Upper lobe of left lung (tissue), 4 donors: ENCODE measurements at regions not wholly inside any gene's neighbourhood (a gene's known extent, or its start where the extent isn't known, plus 50 kb on each side); places are given as distances from the start of the nearest gene placed in this dataset.

ENCODE experiments used
- EP300 ChIP-seq, 4 donors: sonication (generic); formaldehyde crosslinking; IDR thresholded peaks; one replicate each; pipeline ENCODE4 v1.5.1; 2017; ENCODE audit warnings: antibody characterized with exemption in 4 of 4, control low read depth in 2 of 4
- TF ChIP-seq, protein P1 (sequence below), 6 experiments: fragments of 450-650 bp in 4 of 6; fragments of 200-600 bp in 2 of 6; sonication (generic) in 2 of 6; IDR thresholded peaks; one replicate each; pipeline ENCODE4 v1.5.1; 2016 to 2019; ENCODE audit warnings: antibody characterized with exemption in 6 of 6

DNA sequence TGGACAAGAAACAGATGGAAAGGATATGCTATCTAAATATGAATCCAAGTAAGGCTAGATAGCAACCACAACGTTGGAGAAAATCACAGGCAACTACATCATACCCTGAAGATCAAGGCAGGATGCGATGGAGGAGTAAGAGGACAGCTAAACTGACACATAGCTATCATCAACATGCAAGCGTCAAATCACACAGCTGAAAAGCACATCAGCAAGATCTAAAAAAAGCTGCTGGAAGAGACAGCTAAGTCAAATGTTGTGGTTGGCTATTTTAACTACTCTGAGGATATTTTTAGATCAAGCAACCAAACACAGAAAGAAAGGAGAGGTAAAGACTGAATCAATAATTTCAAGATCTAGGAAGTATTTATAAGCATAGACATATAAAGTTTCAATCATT, 466.9 kb downstream of the BRD1 start:
- TF ChIP-seq, protein P1, sequence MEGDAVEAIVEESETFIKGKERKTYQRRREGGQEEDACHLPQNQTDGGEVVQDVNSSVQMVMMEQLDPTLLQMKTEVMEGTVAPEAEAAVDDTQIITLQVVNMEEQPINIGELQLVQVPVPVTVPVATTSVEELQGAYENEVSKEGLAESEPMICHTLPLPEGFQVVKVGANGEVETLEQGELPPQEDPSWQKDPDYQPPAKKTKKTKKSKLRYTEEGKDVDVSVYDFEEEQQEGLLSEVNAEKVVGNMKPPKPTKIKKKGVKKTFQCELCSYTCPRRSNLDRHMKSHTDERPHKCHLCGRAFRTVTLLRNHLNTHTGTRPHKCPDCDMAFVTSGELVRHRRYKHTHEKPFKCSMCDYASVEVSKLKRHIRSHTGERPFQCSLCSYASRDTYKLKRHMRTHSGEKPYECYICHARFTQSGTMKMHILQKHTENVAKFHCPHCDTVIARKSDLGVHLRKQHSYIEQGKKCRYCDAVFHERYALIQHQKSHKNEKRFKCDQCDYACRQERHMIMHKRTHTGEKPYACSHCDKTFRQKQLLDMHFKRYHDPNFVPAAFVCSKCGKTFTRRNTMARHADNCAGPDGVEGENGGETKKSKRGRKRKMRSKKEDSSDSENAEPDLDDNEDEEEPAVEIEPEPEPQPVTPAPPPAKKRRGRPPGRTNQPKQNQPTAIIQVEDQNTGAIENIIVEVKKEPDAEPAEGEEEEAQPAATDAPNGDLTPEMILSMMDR (IDR thresholded peaks at IDR 0.05), result no peak
- no peak for TF ChIP-seq EP300 (IDR thresholded peaks at IDR 0.05)
